Suprapubic skin (tissue), 4 donors: ENCODE measurements at regions not wholly inside any gene's neighbourhood (a gene's known extent, or its start where the extent isn't known, plus 50 kb on each side); places are given as distances from the start of the nearest gene placed in this dataset.

ENCODE experiments used
- DNase-seq, 2 donors: peaks; one replicate each; pipeline ENCODE4 v3.0.0-alpha.2; 2019; ENCODE audit warnings: low spot score in 2 of 2
- H3K27ac ChIP-seq: fragments of 200-600 bp; sonication (generic); one replicate; pipeline ENCODE4 v1.5.1; 2019
- H3K27me3 ChIP-seq: fragments of 200-600 bp; sonication (generic); one replicate; pipeline ENCODE4 v1.5.1; 2019
- H3K36me3 ChIP-seq: fragments of 200-600 bp; sonication (generic); one replicate; pipeline ENCODE4 v1.5.1; 2019
- H3K4me1 ChIP-seq: fragments of 200-600 bp; sonication (generic); one replicate; pipeline ENCODE4 v1.5.1; 2019
- H3K4me3 ChIP-seq: fragments of 200-600 bp; sonication (generic); one replicate; pipeline ENCODE4 v1.5.1; 2019; ENCODE audit warnings: mild to moderate bottlenecking
- H3K9me3 ChIP-seq: fragments of 200-600 bp; sonication (generic); one replicate; pipeline ENCODE4 v1.5.1; 2019
- EP300 ChIP-seq: sonication (generic); formaldehyde crosslinking; IDR thresholded peaks from one replicate; pipeline ENCODE4 v1.6.1; 2017; ENCODE audit warnings: antibody characterized with exemption
- POLR2A ChIP-seq, 2 donors: fragments of 450-650 bp; IDR thresholded peaks; one replicate each; pipeline ENCODE4 v1.6.1; 2017; ENCODE audit warnings: antibody characterized with exemption in 2 of 2, mild to moderate bottlenecking in 2 of 2, moderate library complexity in 2 of 2
- POLR2AphosphoS5 ChIP-seq, 3 donors: sonication (generic); formaldehyde crosslinking; IDR thresholded peaks; one replicate each; pipeline ENCODE4 v1.6.1; 2017; ENCODE audit warnings: antibody characterized with exemption in 3 of 3
- WGBS: methylation state at CpG from one replicate; pipeline ENCODE4 v1.1.5; 2018; 5-methylcytosine and 5-hydroxymethylcytosine counted together
- TF ChIP-seq, protein P1 (sequence below), 2 donors: fragments of 200-600 bp in 1 of 2; fragments of 450-650 bp in 1 of 2; sonication (generic) in 1 of 2; IDR thresholded peaks; one replicate each; pipeline ENCODE4 v1.5.1; 2016 to 2019; ENCODE audit warnings: antibody characterized with exemption in 2 of 2, mild to moderate bottlenecking in 1 of 2, moderate library complexity in 1 of 2

DNA sequence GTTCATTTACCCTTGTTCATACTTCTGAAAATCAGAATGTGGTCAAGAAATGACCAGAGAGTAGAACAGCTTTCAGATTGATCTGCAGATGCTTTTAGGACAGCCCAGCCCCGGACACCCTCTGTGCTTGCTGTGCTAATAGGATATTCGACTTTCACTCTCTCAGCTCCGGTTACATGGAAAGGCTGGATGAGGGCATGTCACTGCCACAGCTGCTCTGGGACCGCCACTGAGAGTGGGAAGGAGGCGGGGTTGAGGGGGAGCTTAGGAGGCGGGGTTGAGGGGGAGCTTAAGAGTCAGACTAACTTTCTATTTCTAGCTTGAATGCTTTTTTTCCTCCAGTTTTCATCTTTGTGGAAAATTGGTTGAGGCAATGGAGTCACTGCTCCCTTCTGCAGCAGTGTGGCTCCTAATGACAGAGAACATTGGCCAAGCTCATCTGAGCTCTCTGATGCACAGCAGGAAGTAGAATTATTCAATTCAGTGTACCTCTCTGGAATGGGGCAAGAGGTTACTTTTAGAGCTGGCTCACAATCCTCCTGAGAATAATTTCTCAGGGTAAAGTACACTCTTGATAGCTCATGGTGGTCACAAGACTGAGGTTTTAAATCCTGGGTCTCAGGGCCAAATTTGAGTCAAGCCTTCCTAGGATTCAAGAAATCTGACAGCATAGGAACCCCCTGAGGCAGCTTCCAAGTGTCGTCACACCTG, 74.6 kb upstream of the NPAS1 start:
- H3K4me3 ChIP-seq, result no peak overlapping the region
- DNase-seq, result peak in 1 of 2 donors; percentile 73
- H3K27ac ChIP-seq, result peak overlapping the region; percentile 66

DNA sequence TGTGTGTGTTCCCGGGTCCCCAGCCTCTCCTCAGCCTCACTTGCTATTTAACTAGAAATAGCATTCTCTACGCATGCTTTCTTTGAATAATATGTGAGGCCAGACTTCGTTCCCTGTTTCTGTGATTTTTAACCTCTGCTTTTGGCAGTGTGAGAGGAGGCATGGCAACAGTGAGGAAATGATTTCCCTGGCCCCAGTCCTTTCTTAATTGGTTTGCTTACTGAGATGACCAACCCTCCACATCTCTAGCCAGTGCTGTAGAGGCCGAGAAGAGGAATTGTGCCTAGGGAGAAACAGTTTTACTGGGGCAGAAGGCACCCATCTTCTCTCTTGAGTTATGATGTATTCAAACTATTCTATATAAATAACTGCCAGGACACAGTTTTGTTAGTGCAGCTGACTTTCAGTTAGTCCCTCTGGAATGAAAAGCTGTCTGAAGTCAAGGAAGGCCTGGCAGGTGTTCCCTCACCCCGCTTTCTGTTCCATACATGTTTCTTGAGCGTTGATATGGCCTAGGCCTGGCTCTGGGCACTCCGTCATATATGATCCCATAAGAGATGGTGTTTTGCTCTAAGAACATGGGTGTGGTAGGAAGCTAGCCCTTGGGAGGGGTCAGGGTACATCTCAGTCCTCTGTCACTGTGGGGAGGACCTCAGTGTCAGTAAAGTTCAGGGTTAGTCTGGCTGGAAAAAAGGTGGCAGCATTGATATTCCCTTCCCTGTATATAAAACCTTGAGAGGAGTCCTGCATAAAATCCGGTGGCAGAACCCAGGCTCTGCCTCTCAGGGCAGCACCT, 73.7 kb upstream of the NPAS1 start:
- Histone ChIP-seq H3K4me3 (no peak overlapping the region), H3K36me3 (no peaks in the 10 kb centered on the region), H3K27me3 (no peaks in the 10 kb centered on the region), H3K9me3 (no peaks in the 10 kb centered on the region), H3K4me1 (peaks cover 68% of the 10 kb centered on the region), H3K27ac (peak overlapping the region; percentile 66)
- TF ChIP-seq POLR2AphosphoS5 (IDR thresholded peaks at IDR 0.05) (no peak), EP300 (no peak), POLR2A (IDR thresholded peaks at IDR 0.05) (no peak)
- TF ChIP-seq, protein P1, sequence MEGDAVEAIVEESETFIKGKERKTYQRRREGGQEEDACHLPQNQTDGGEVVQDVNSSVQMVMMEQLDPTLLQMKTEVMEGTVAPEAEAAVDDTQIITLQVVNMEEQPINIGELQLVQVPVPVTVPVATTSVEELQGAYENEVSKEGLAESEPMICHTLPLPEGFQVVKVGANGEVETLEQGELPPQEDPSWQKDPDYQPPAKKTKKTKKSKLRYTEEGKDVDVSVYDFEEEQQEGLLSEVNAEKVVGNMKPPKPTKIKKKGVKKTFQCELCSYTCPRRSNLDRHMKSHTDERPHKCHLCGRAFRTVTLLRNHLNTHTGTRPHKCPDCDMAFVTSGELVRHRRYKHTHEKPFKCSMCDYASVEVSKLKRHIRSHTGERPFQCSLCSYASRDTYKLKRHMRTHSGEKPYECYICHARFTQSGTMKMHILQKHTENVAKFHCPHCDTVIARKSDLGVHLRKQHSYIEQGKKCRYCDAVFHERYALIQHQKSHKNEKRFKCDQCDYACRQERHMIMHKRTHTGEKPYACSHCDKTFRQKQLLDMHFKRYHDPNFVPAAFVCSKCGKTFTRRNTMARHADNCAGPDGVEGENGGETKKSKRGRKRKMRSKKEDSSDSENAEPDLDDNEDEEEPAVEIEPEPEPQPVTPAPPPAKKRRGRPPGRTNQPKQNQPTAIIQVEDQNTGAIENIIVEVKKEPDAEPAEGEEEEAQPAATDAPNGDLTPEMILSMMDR (IDR thresholded peaks at IDR 0.05), result no peak
- 72% methylated on average over 8 of the region's 8 CpGs for WGBS
- DNase-seq, result no peak

More for the DNA sequence above, 74.6 kb upstream of the NPAS1 start:
- Histone ChIP-seq H3K4me1 (peaks cover 60% of the 10 kb centered on the region), H3K9me3 (no peaks in the 10 kb centered on the region), H3K27me3 (no peaks in the 10 kb centered on the region), H3K36me3 (peaks cover under 1% of the 10 kb centered on the region)
- WGBS, result 48% methylated on average over 7 of the region's 7 CpGs
- TF ChIP-seq, protein P1 (IDR thresholded peaks at IDR 0.05), result no peak
- TF ChIP-seq EP300, result no peak
- no peak for TF ChIP-seq POLR2AphosphoS5 (IDR thresholded peaks at IDR 0.05)
- no peak for TF ChIP-seq POLR2A (IDR thresholded peaks at IDR 0.05)

DNA sequence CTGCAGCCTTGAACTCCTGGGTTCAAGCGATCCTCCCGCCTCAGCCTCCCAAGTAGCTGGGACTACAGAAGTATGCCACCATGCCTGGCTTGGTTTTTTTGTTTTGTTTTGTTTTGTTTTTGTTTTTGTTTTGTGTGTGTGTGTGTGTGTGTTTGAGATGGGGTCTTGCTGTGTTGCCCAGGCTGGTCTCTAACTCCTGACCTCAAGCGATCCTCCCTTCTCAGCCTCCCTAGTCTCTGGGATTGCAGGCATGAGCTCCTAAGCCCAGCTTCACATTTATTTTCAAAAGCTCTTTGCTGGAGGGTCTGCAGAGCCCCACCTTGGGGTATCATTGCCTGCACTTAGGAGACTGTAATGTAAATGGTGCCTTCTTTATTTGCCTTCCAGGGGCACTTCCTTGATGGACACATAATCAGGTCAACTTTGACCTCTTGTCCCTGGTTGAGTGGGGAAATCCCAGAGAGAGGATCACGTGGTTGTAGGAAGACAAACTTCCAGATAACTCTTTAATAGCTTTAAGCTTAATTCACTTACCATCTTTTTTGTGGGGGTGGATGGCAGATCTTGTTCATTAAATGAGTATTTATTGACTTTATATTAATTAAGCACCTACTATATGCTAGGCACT, 72.9 kb upstream of the NPAS1 start:
- Histone ChIP-seq H3K27ac (peak overlapping the region; percentile 66), H3K27me3 (no peaks in the 10 kb centered on the region), H3K4me1 (peaks cover 77% of the 10 kb centered on the region), H3K4me3 (no peak overlapping the region), H3K36me3 (no peaks in the 10 kb centered on the region), H3K9me3 (no peaks in the 10 kb centered on the region)
- TF ChIP-seq POLR2AphosphoS5 (IDR thresholded peaks at IDR 0.05) (no peak), EP300 (no peak), POLR2A (IDR thresholded peaks at IDR 0.05) (no peak)
- TF ChIP-seq, protein P1 (IDR thresholded peaks at IDR 0.05), result no peak
- no peak for DNase-seq
- WGBS, result 81% methylated on average over 4 of the region's 4 CpGs

DNA sequence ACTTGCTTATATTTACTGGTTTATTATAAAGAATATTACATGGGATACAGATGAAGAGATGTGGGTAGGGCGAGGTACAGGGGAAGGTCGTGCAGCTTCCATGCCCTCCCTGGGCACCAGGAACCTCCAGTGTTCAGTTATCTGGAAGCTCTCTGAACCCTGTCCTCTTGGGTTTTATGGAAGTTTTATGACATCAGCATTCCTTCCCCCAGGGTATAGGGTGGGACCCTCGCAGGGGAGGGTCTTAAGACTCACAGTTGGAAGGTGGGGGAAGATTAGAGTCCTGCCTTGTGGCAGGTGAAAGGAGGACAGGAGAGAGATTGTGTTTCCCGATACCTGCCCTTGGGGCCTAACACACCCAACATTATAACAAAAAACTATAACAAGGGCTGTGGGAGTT, 71.8 kb upstream of the NPAS1 start:
- no peak for DNase-seq
- TF ChIP-seq POLR2A (IDR thresholded peaks at IDR 0.05), result no peak
- TF ChIP-seq, protein P1 (IDR thresholded peaks at IDR 0.05), result no peak
- no peak for TF ChIP-seq EP300
- no peak for TF ChIP-seq POLR2AphosphoS5 (IDR thresholded peaks at IDR 0.05)
- no peak overlapping the region for H3K4me3 ChIP-seq
- H3K36me3 ChIP-seq, result no peaks in the 10 kb centered on the region
- no peak overlapping the region for H3K27ac ChIP-seq
- peaks cover 81% of the 10 kb centered on the region for H3K4me1 ChIP-seq
- 79% methylated on average over 4 of the region's 4 CpGs for WGBS
- H3K9me3 ChIP-seq, result no peaks in the 10 kb centered on the region
- H3K27me3 ChIP-seq, result no peaks in the 10 kb centered on the region
